Liver (tissue), 7 donors: ENCODE measurements at regions not wholly inside any gene's neighbourhood (a gene's known extent, or its start where the extent isn't known, plus 50 kb on each side); places are given as distances from the start of the nearest gene placed in this dataset.

Experiments used
- DNase-seq: peaks from one replicate; pipeline ENCODE4 v3.0.0-alpha.2; 2017; ENCODE audit warnings: low spot score
- H3K27ac ChIP-seq, 2 donors: one replicate each; pipeline ENCODE4 v1.7.0; 2013; ENCODE audit warnings: inconsistent platforms in 2 of 2, low read length in 2 of 2, control low read depth in 1 of 2, low read depth in 1 of 2, mild to moderate bottlenecking in 1 of 2
- H3K27me3 ChIP-seq, 4 donors: one replicate each; pipeline versions ENCODE4 v1.6.1 to v1.7.0; 2013; ENCODE audit warnings: low read length in 3 of 4, inconsistent platforms in 1 of 4, mild to moderate bottlenecking in 1 of 4, moderate library complexity in 1 of 4; ENCODE audit not compliant: control insufficient read depth in 4 of 4, insufficient read depth in 4 of 4
- H3K36me3 ChIP-seq, 4 donors: one replicate each; pipeline versions ENCODE4 v1.6.1 to v1.7.0; 2013; ENCODE audit warnings: low read length in 3 of 4, mild to moderate bottlenecking in 3 of 4, low read depth in 1 of 4, moderate library complexity in 1 of 4; ENCODE audit not compliant: control insufficient read depth in 4 of 4, insufficient read depth in 3 of 4
- H3K4me1 ChIP-seq, 4 donors: one replicate each; pipeline versions ENCODE4 v1.6.1 to v1.7.0; 2013; ENCODE audit warnings: low read length in 3 of 4, mild to moderate bottlenecking in 3 of 4, moderate library complexity in 1 of 4; ENCODE audit not compliant: control insufficient read depth in 4 of 4, insufficient read depth in 4 of 4
- H3K4me3 ChIP-seq, 3 donors: one replicate each; pipeline versions ENCODE4 v1.6.1 to v1.7.0; 2013; ENCODE audit warnings: low read length in 3 of 3, control low read depth in 1 of 3, low read depth in 1 of 3, mild to moderate bottlenecking in 1 of 3
- H3K9ac ChIP-seq, 2 donors: one replicate each; pipeline ENCODE4 v1.7.0; 2013; ENCODE audit warnings: low read length in 2 of 2, mild to moderate bottlenecking in 2 of 2, moderate library complexity in 2 of 2, control low read depth in 1 of 2, low read depth in 1 of 2
- H3K9me3 ChIP-seq, 4 donors: one replicate each; pipeline versions ENCODE4 v1.6.1 to v1.7.0; 2013; ENCODE audit warnings: low read length in 3 of 4; ENCODE audit not compliant: control insufficient read depth in 4 of 4
- ATF3 ChIP-seq: IDR thresholded peaks from 2 replicates; pipeline ENCODE4 v1.6.1; 2016; ENCODE audit warnings: antibody characterized with exemption
- EGR1 ChIP-seq, 2 donors: IDR thresholded peaks; 2 replicates each; pipeline ENCODE4 v1.6.1; 2016 to 2018; ENCODE audit warnings: antibody characterized with exemption in 2 of 2, low read depth in 2 of 2
- FOXA1 ChIP-seq: IDR thresholded peaks from 2 replicates; pipeline ENCODE4 v1.6.1; 2016; ENCODE audit warnings: antibody characterized with exemption
- FOXA2 ChIP-seq: IDR thresholded peaks from 2 replicates; pipeline ENCODE4 v1.6.1; 2016; ENCODE audit warnings: antibody characterized with exemption
- GABPA ChIP-seq, 2 donors: IDR thresholded peaks in 1 of 2; conservative IDR thresholded peaks in 1 of 2; 2 replicates each; pipeline ENCODE4 v1.6.1; 2016; ENCODE audit warnings: antibody characterized with exemption in 2 of 2, mild to moderate bottlenecking in 1 of 2, moderate library complexity in 1 of 2
- HNF4A ChIP-seq, 2 donors: conservative IDR thresholded peaks; 2 replicates each; pipeline ENCODE4 v1.6.1; 2016; ENCODE audit warnings: antibody characterized with exemption in 2 of 2, mild to moderate bottlenecking in 2 of 2
- HNF4G ChIP-seq: IDR thresholded peaks from 2 replicates; pipeline ENCODE4 v1.6.1; 2016; ENCODE audit warnings: antibody characterized with exemption
- JUND ChIP-seq, 2 donors: IDR thresholded peaks; 2 replicates each; pipeline ENCODE4 v1.6.1; 2016; ENCODE audit warnings: antibody characterized with exemption in 2 of 2
- MAX ChIP-seq: IDR thresholded peaks from 2 replicates; pipeline ENCODE4 v1.6.1; 2016; ENCODE audit warnings: antibody characterized with exemption
- NR2F2 ChIP-seq: IDR thresholded peaks from 2 replicates; pipeline ENCODE4 v1.6.1; 2016; ENCODE audit warnings: antibody characterized with exemption
- RAD21 ChIP-seq, 2 donors: IDR thresholded peaks; 2 replicates each; pipeline ENCODE4 v1.6.1; 2016; ENCODE audit warnings: antibody characterized with exemption in 2 of 2, mild to moderate bottlenecking in 2 of 2
- RXRA ChIP-seq, 2 donors: IDR thresholded peaks; 2 replicates each; pipeline ENCODE4 v1.6.1; 2017 to 2018; ENCODE audit warnings: antibody characterized with exemption in 2 of 2, mild to moderate bottlenecking in 1 of 2
- SP1 ChIP-seq: IDR thresholded peaks from 2 replicates; pipeline ENCODE4 v1.6.1; 2018; ENCODE audit warnings: antibody characterized with exemption, mild to moderate bottlenecking
- YY1 ChIP-seq: IDR thresholded peaks from 2 replicates; pipeline ENCODE4 v1.6.1; 2016; ENCODE audit warnings: antibody characterized with exemption, mild to moderate bottlenecking
- WGBS: extraction: QIAGEN DNeasy Blood & Tissue Kit; methylation state at CpG from one replicate; pipeline ENCODE4 v1.1.7; 2013; 5-methylcytosine and 5-hydroxymethylcytosine counted together
- donor health status: healthy.
- donor health status: healthy.
- donor health status: healthy.
- donor health status: healthy.

GRCh38 chr4:138766332-138766731 lies 249.2 kb upstream of the NOCT start:
- DNase-seq, result no peak
- Histone ChIP-seq H3K9me3 (no peaks in the 10 kb centered on the region), H3K27ac (no peak overlapping the region), H3K36me3 (no peaks in the 10 kb centered on the region), H3K4me3 (no peak overlapping the region), H3K4me1 (no peaks in the 10 kb centered on the region), H3K9ac (no peak overlapping the region), H3K27me3 (no peaks in the 10 kb centered on the region)
- 89% methylated on average over 8 of the region's 8 CpGs for WGBS
- TF ChIP-seq FOXA1, result no peak
- TF ChIP-seq MAX, result no peak
- no peak for TF ChIP-seq EGR1 (IDR thresholded peaks at IDR 0.05; ENCODE audit: low read depth in 2 of 2)
- TF ChIP-seq NR2F2, result no peak
- TF ChIP-seq RAD21 (IDR thresholded peaks at IDR 0.05), result no peak
- no peak for TF ChIP-seq GABPA (IDR thresholded peaks at IDR 0.05 in 1 of 2, conservative IDR thresholded peaks at IDR 0.05 in 1 of 2)
- no peak for TF ChIP-seq SP1
- no peak for TF ChIP-seq HNF4A (conservative IDR thresholded peaks at IDR 0.05)
- TF ChIP-seq JUND (IDR thresholded peaks at IDR 0.05), result no peak
- no peak for TF ChIP-seq YY1

- WGBS, result 93% methylated on average over 3 of the region's 3 CpGs
- H3K9ac ChIP-seq, result no peak overlapping the region
- H3K27me3 ChIP-seq, result no peaks in the 10 kb centered on the region
- H3K36me3 ChIP-seq, result no peaks in the 10 kb centered on the region
- no peaks in the 10 kb centered on the region for H3K4me1 ChIP-seq
- TF ChIP-seq FOXA1 (no peak), JUND (IDR thresholded peaks at IDR 0.05) (no peak), SP1 (no peak), NR2F2 (no peak), ATF3 (no peak), EGR1 (IDR thresholded peaks at IDR 0.05; ENCODE audit: low read depth in 2 of 2) (no peak), RAD21 (IDR thresholded peaks at IDR 0.05) (no peak), GABPA (IDR thresholded peaks at IDR 0.05 in 1 of 2, conservative IDR thresholded peaks at IDR 0.05 in 1 of 2) (no peak), YY1 (no peak)
- no peak overlapping the region for H3K27ac ChIP-seq
- H3K9me3 ChIP-seq, result no peaks in the 10 kb centered on the region
- DNase-seq, result no peak
- H3K4me3 ChIP-seq, result no peak overlapping the region
Observed at GRCh38 chr4:138765442-138765841, 250.1 kb upstream of the NOCT start.

DNA sequence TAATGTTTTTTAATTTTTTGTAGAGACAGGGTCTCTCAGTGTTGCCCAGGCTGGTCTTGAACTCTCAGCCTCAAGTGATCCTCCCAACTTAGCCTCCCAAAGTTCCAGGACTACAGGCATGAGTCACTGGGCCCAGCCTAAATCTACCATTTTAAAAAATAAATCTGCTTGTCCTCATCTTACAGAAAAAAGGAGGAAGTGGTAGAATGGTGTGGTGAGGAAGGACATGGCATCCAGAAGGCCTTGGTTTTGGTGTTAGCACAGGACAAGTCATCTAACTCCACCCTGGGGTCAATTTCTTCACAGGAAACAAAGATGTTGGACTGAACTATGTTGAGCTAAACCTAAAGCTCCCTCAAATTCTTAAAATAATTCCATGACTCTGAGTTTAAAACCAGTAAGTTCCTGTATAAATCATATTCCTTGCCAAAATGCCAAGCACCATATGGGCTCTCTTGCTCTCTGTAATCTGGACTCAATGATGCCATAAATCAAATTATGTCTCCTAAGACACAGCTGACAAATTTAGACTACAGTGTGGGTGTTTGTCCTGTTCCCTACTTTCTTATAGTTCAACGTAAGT lies 253.9 kb upstream of the NOCT start:
- no peaks in the 10 kb centered on the region for H3K9me3 ChIP-seq
- no peaks in the 10 kb centered on the region for H3K36me3 ChIP-seq
- WGBS, result 96% methylated on average over 1 of the region's 1 CpG
- DNase-seq, result no peak
- TF ChIP-seq SP1 (no peak), YY1 (no peak), RAD21 (IDR thresholded peaks at IDR 0.05) (no peak), ATF3 (no peak), NR2F2 (no peak), MAX (no peak), RXRA (IDR thresholded peaks at IDR 0.05) (no peak), JUND (IDR thresholded peaks at IDR 0.05) (no peak)
- no peak overlapping the region for H3K9ac ChIP-seq
- H3K27ac ChIP-seq, result no peak overlapping the region
- no peak overlapping the region for H3K4me3 ChIP-seq
- H3K27me3 ChIP-seq, result no peaks in the 10 kb centered on the region
- no peaks in the 10 kb centered on the region for H3K4me1 ChIP-seq

DNA sequence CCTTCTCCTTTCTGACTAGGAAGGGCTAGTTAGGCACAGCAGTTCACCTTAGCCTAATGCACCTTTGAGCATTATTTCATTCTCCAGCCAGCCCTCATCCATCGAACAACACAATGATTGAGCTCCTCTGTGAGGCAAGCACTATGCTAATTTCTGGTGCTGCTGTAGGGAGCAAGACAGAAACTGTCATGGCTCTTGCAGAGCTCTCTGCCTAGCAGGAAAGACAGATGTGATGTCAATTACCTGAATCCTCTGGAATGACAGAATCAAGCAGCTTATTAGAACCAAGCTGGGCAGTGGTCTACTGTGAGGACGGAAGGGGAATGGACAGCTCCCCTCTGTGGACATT lies 256.1 kb upstream of the NOCT start:
- DNase-seq, result no peak
- Histone ChIP-seq H3K9me3 (no peaks in the 10 kb centered on the region), H3K36me3 (no peaks in the 10 kb centered on the region), H3K4me1 (no peaks in the 10 kb centered on the region), H3K9ac (no peak overlapping the region), H3K4me3 (no peak overlapping the region), H3K27me3 (no peaks in the 10 kb centered on the region), H3K27ac (no peak overlapping the region)
- TF ChIP-seq HNF4G, result no peak
- no peak for TF ChIP-seq RXRA (IDR thresholded peaks at IDR 0.05)
- TF ChIP-seq RAD21 (IDR thresholded peaks at IDR 0.05), result no peak
- no peak for TF ChIP-seq JUND (IDR thresholded peaks at IDR 0.05)
- no peak for TF ChIP-seq NR2F2
- no peak for TF ChIP-seq FOXA2
- TF ChIP-seq EGR1 (IDR thresholded peaks at IDR 0.05; ENCODE audit: low read depth in 2 of 2), result no peak
- TF ChIP-seq MAX, result no peak
- TF ChIP-seq SP1, result no peak
- TF ChIP-seq HNF4A (conservative IDR thresholded peaks at IDR 0.05), result no peak
- no peak for TF ChIP-seq ATF3
- no peak for TF ChIP-seq YY1
- no peak for TF ChIP-seq FOXA1
- 84% methylated on average over 2 of the region's 2 CpGs for WGBS
